ENCODE measurements at regions not wholly inside any gene's neighbourhood (a gene's known extent, or its start where the extent isn't known, plus 50 kb on each side); places are given as distances from the start of the nearest gene placed in this dataset.

GRCh38 chr2:120897399-120897798 is 161.7 kb downstream of the GLI2 start:
- Histone ChIP-seq H3K4me3 (ENCODE audit: insufficient read depth, low read length) (no peak overlapping the region), H3K4me2 (ENCODE audit: insufficient read depth, low read length) (no peak overlapping the region), H3K4me1 (ENCODE audit: insufficient read depth, low read length) (peaks cover 19% of the 10 kb centered on the region), H3K36me3 (ENCODE audit: insufficient read depth, low read length) (peaks cover 7% of the 10 kb centered on the region), H2AFZ (ENCODE audit: low read length) (no peak overlapping the region), H3K9me3 (ENCODE audit: low read depth, low read length) (no peaks in the 10 kb centered on the region), H3K27me3 (ENCODE audit: insufficient read depth, low read length) (no peaks in the 10 kb centered on the region), H3K79me2 (ENCODE audit: insufficient read depth, low read length) (peaks cover 49% of the 10 kb centered on the region), H3K27ac (ENCODE audit: low read depth, low read length) (no peak overlapping the region), H4K20me1 (ENCODE audit: insufficient read depth, low read length) (peaks cover 9% of the 10 kb centered on the region)
- no peak for DNase-seq (ENCODE audit: insufficient read length, low spot score, missing footprints)
- no peak for TF ChIP-seq CTCF (IDR thresholded peaks at IDR 0.05; ENCODE audit: extremely low read depth, low read depth, low read length)

GRCh38 chr2:120898496-120898895 is 162.8 kb downstream of the GLI2 start:
- Histone ChIP-seq H2AFZ (ENCODE audit: low read length) (no peak overlapping the region), H3K27me3 (ENCODE audit: insufficient read depth, low read length) (no peaks in the 10 kb centered on the region), H3K36me3 (ENCODE audit: insufficient read depth, low read length) (peaks cover 7% of the 10 kb centered on the region), H3K27ac (ENCODE audit: low read depth, low read length) (no peak overlapping the region), H3K4me2 (ENCODE audit: insufficient read depth, low read length) (no peak overlapping the region), H3K9me3 (ENCODE audit: low read depth, low read length) (no peaks in the 10 kb centered on the region), H3K4me3 (ENCODE audit: insufficient read depth, low read length) (no peak overlapping the region), H3K4me1 (ENCODE audit: insufficient read depth, low read length) (peaks cover 9% of the 10 kb centered on the region), H3K79me2 (ENCODE audit: insufficient read depth, low read length) (peaks cover 49% of the 10 kb centered on the region), H4K20me1 (ENCODE audit: insufficient read depth, low read length) (peaks cover 10% of the 10 kb centered on the region)
- no peak for DNase-seq (ENCODE audit: insufficient read length, low spot score, missing footprints)
- TF ChIP-seq CTCF (IDR thresholded peaks at IDR 0.05; ENCODE audit: extremely low read depth, low read depth, low read length): no peak

GRCh38 chr2:120898961-120899750 is 163.5 kb downstream of the GLI2 start:
- no peak for TF ChIP-seq CTCF (IDR thresholded peaks at IDR 0.05; ENCODE audit: extremely low read depth, low read depth, low read length)
- Histone ChIP-seq H3K4me1 (ENCODE audit: insufficient read depth, low read length) (peaks cover 2% of the 10 kb centered on the region), H3K4me3 (ENCODE audit: insufficient read depth, low read length) (no peak overlapping the region), H3K27ac (ENCODE audit: low read depth, low read length) (no peak overlapping the region), H3K9me3 (ENCODE audit: low read depth, low read length) (no peaks in the 10 kb centered on the region), H2AFZ (ENCODE audit: low read length) (no peak overlapping the region), H4K20me1 (ENCODE audit: insufficient read depth, low read length) (peaks cover 12% of the 10 kb centered on the region), H3K79me2 (ENCODE audit: insufficient read depth, low read length) (peaks cover 45% of the 10 kb centered on the region), H3K36me3 (ENCODE audit: insufficient read depth, low read length) (peaks cover 7% of the 10 kb centered on the region), H3K27me3 (ENCODE audit: insufficient read depth, low read length) (no peaks in the 10 kb centered on the region), H3K4me2 (ENCODE audit: insufficient read depth, low read length) (no peak overlapping the region)
- DNase-seq (ENCODE audit: insufficient read length, low spot score, missing footprints): no peak

GRCh38 chr2:120899771-120900170 is 164.1 kb downstream of the GLI2 start:
- H3K9me3 ChIP-seq (ENCODE audit: low read depth, low read length): no peaks in the 10 kb centered on the region
- no peak for DNase-seq (ENCODE audit: insufficient read length, low spot score, missing footprints)
- H3K4me2 ChIP-seq (ENCODE audit: insufficient read depth, low read length): no peak overlapping the region

More at GRCh38 chr2:120899771-120900170, 164.1 kb downstream of the GLI2 start:
- Histone ChIP-seq H3K79me2 (ENCODE audit: insufficient read depth, low read length) (peaks cover 41% of the 10 kb centered on the region), H3K27me3 (ENCODE audit: insufficient read depth, low read length) (no peaks in the 10 kb centered on the region), H4K20me1 (ENCODE audit: insufficient read depth, low read length) (peaks cover 10% of the 10 kb centered on the region), H3K27ac (ENCODE audit: low read depth, low read length) (no peak overlapping the region), H3K4me3 (ENCODE audit: insufficient read depth, low read length) (no peak overlapping the region), H3K36me3 (ENCODE audit: insufficient read depth, low read length) (peaks cover 7% of the 10 kb centered on the region), H3K4me1 (ENCODE audit: insufficient read depth, low read length) (peaks cover 3% of the 10 kb centered on the region), H2AFZ (ENCODE audit: low read length) (no peak overlapping the region)
- TF ChIP-seq CTCF (IDR thresholded peaks at IDR 0.05; ENCODE audit: extremely low read depth, low read depth, low read length): no peak

All from osteoblast (primary cell).